ENCODE measurements at regions not wholly inside any gene's neighbourhood (a gene's known extent, or its start where the extent isn't known, plus 50 kb on each side); places are given as distances from the start of the nearest gene placed in this dataset.

GRCh38 chr9:103225702-103226646 is 230.8 kb downstream of the CYLC2 start:
- TF ChIP-seq CTCF (conservative IDR thresholded peaks at IDR 0.05) (no peak), EZH2 (IDR thresholded peaks at IDR 0.05; ENCODE audit: low read depth) (no peak)

All from PC-9 (cell line).